ENCODE measurements at regions not wholly inside any gene's neighbourhood (a gene's known extent, or its start where the extent isn't known, plus 50 kb on each side); places are given as distances from the start of the nearest gene placed in this dataset.

DNA sequence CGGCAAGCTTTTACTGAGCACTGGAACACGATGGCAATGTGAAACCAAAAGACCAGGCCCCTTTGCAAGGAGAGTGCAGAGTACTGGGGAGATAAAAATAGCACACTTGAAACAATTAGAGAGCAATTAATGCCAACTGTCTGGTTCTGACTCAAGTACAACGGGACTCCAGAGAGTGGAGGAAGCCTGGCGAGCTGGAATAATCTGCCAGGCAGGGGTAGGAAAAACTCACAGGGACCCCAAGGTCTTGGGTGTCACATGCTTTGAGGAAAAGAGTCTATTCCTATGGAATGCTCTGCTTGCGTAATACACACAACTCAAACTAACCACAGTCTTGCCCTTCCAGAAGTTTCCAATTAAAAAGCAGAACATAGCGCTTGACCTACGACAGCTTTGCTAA, 113.0 kb upstream of the CLMP start:
- no peak for TF ChIP-seq EZH2 (IDR thresholded peaks at IDR 0.05; ENCODE audit: low read length, missing control alignments)
- TF ChIP-seq, protein P1, sequence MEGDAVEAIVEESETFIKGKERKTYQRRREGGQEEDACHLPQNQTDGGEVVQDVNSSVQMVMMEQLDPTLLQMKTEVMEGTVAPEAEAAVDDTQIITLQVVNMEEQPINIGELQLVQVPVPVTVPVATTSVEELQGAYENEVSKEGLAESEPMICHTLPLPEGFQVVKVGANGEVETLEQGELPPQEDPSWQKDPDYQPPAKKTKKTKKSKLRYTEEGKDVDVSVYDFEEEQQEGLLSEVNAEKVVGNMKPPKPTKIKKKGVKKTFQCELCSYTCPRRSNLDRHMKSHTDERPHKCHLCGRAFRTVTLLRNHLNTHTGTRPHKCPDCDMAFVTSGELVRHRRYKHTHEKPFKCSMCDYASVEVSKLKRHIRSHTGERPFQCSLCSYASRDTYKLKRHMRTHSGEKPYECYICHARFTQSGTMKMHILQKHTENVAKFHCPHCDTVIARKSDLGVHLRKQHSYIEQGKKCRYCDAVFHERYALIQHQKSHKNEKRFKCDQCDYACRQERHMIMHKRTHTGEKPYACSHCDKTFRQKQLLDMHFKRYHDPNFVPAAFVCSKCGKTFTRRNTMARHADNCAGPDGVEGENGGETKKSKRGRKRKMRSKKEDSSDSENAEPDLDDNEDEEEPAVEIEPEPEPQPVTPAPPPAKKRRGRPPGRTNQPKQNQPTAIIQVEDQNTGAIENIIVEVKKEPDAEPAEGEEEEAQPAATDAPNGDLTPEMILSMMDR (conservative IDR thresholded peaks at IDR 0.05 in 1 of 2, IDR thresholded peaks at IDR 0.05 in 1 of 2; ENCODE audit: low read depth in 1 of 2, low read length in 2 of 2) = no peak
- Histone ChIP-seq H3K9ac (ENCODE audit: insufficient read depth, low read length) (no peak overlapping the region), H2AFZ (ENCODE audit: low read length) (no peak overlapping the region), H4K20me1 (ENCODE audit: control insufficient read depth, extremely low read depth, insufficient read depth, low read length) (no peaks in the 10 kb centered on the region), H3K79me2 (ENCODE audit: control insufficient read depth, insufficient read depth, low read length) (no peaks in the 10 kb centered on the region), H3K4me1 (ENCODE audit: control insufficient read depth, extremely low read depth, insufficient read depth, low read length) (peaks cover 2% of the 10 kb centered on the region), H3K27ac (ENCODE audit: insufficient read depth, low read length) (no peak overlapping the region), H3K4me2 (ENCODE audit: extremely low read depth, insufficient read depth, low read length) (no peak overlapping the region), H3K27me3 (ENCODE audit: control insufficient read depth, insufficient read depth, low read length) (peaks cover 6% of the 10 kb centered on the region), H3K9me3 (ENCODE audit: control insufficient read depth, insufficient read depth, low read depth, low read length) (no peaks in the 10 kb centered on the region), H3K36me3 (ENCODE audit: control insufficient read depth, insufficient read depth, low read length) (no peaks in the 10 kb centered on the region), H3K4me3 (replicated peaks in 1 of 4; ENCODE audit: control extremely low read depth in 1 of 4, insufficient read depth in 1 of 4, low read depth in 3 of 4, low read length in 4 of 4) (peak overlapping the region in 1 of 4 experiments; percentile 6)
- DNase-seq (ENCODE audit: low read depth in 2 of 2) = peak; percentile 68 to 86

DNA sequence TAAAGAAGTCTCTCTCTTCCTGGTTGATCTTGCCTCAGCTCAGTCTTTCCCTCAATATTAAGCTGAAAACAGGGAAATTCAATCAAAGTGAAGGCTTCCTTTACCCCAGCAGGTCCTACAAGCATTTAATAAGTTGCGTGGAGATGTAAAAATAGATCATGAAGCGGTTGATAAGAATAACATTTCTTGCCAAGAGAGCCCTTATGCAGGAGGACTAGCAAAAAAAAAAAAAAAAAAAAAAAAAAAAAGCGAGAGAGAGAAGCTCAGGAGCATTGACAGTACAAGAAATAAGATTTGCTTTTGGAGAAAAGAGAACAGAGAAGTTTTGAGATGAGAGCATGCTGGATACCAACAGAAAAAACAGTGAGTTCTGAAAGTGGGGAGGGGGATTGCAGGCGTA, 112.2 kb upstream of the CLMP start:
- TF ChIP-seq EZH2 (IDR thresholded peaks at IDR 0.05; ENCODE audit: low read length, missing control alignments) = no peak
- TF ChIP-seq, protein P1 (conservative IDR thresholded peaks at IDR 0.05 in 1 of 2, IDR thresholded peaks at IDR 0.05 in 1 of 2; ENCODE audit: low read depth in 1 of 2, low read length in 2 of 2) = no peak
- no peaks in the 10 kb centered on the region for H3K36me3 ChIP-seq (ENCODE audit: control insufficient read depth, insufficient read depth, low read length)
- H3K27ac ChIP-seq (ENCODE audit: insufficient read depth, low read length) = no peak overlapping the region
- no peak overlapping the region for H3K4me2 ChIP-seq (ENCODE audit: extremely low read depth, insufficient read depth, low read length)
- H4K20me1 ChIP-seq (ENCODE audit: control insufficient read depth, extremely low read depth, insufficient read depth, low read length) = no peaks in the 10 kb centered on the region
- no peak overlapping the region for H3K9ac ChIP-seq (ENCODE audit: insufficient read depth, low read length)
- DNase-seq (ENCODE audit: low read depth in 2 of 2) = no peak
- H2AFZ ChIP-seq (ENCODE audit: low read length) = no peak overlapping the region
- peaks cover 6% of the 10 kb centered on the region for H3K27me3 ChIP-seq (ENCODE audit: control insufficient read depth, insufficient read depth, low read length)
- H3K79me2 ChIP-seq (ENCODE audit: control insufficient read depth, insufficient read depth, low read length) = no peaks in the 10 kb centered on the region
- H3K4me3 ChIP-seq (replicated peaks in 1 of 4; ENCODE audit: control extremely low read depth in 1 of 4, insufficient read depth in 1 of 4, low read depth in 3 of 4, low read length in 4 of 4) = no peak overlapping the region
- no peaks in the 10 kb centered on the region for H3K9me3 ChIP-seq (ENCODE audit: control insufficient read depth, insufficient read depth, low read depth, low read length)
- peaks cover 2% of the 10 kb centered on the region for H3K4me1 ChIP-seq (ENCODE audit: control insufficient read depth, extremely low read depth, insufficient read depth, low read length)

DNA sequence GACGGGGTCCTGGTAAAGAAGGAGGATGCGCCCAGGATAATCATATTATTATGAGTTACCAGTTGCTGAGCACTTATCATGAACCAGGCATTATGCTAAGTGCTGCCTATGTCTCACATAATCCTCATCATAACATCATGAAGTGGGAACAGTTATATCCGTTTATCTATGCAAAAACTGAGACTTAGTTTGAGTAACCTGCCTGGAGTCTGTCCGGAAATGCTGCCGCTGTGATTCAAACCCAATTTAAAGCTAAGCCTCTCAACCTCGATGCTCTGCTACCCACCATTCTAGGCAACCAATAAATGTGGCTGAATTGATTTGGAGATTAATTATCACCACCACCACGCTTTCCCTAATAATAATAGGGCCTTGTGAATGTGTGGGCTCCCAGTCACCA, 111.5 kb upstream of the CLMP start:
- H3K79me2 ChIP-seq (ENCODE audit: control insufficient read depth, insufficient read depth, low read length) = no peaks in the 10 kb centered on the region

More for the DNA sequence above, 111.5 kb upstream of the CLMP start:
- Histone ChIP-seq H3K9ac (ENCODE audit: insufficient read depth, low read length) (no peak overlapping the region), H3K36me3 (ENCODE audit: control insufficient read depth, insufficient read depth, low read length) (no peaks in the 10 kb centered on the region), H3K27me3 (ENCODE audit: control insufficient read depth, insufficient read depth, low read length) (peaks cover 6% of the 10 kb centered on the region), H3K27ac (ENCODE audit: insufficient read depth, low read length) (no peak overlapping the region), H4K20me1 (ENCODE audit: control insufficient read depth, extremely low read depth, insufficient read depth, low read length) (no peaks in the 10 kb centered on the region), H3K4me1 (ENCODE audit: control insufficient read depth, extremely low read depth, insufficient read depth, low read length) (peaks cover 3% of the 10 kb centered on the region), H3K4me3 (replicated peaks in 1 of 4; ENCODE audit: control extremely low read depth in 1 of 4, insufficient read depth in 1 of 4, low read depth in 3 of 4, low read length in 4 of 4) (no peak overlapping the region), H3K4me2 (ENCODE audit: extremely low read depth, insufficient read depth, low read length) (no peak overlapping the region), H3K9me3 (ENCODE audit: control insufficient read depth, insufficient read depth, low read depth, low read length) (no peaks in the 10 kb centered on the region), H2AFZ (ENCODE audit: low read length) (no peak overlapping the region)
- TF ChIP-seq, protein P1 (conservative IDR thresholded peaks at IDR 0.05 in 1 of 2, IDR thresholded peaks at IDR 0.05 in 1 of 2; ENCODE audit: low read depth in 1 of 2, low read length in 2 of 2) = no peak
- TF ChIP-seq EZH2 (IDR thresholded peaks at IDR 0.05; ENCODE audit: low read length, missing control alignments) = no peak
- no peak for DNase-seq (ENCODE audit: low read depth in 2 of 2)

All from fibroblast of lung (primary cell).